GM12892 (cell line): ENCODE measurements at regions not wholly inside any gene's neighbourhood (a gene's known extent, or its start where the extent isn't known, plus 50 kb on each side); places are given as distances from the start of the nearest gene placed in this dataset.

Experiments used
- POLR2A ChIP-seq: IDR thresholded peaks from 2 replicates; pipeline ENCODE4 v1.6.1; 2011; ENCODE audit warnings: low read depth, low read length, control low read depth
- POLR2AphosphoS5 ChIP-seq: IDR thresholded peaks from 2 replicates; pipeline ENCODE4 v1.6.1; 2011; ENCODE audit warnings: low read depth, low read length, control low read depth
- TAF1 ChIP-seq: IDR thresholded peaks from 2 replicates; pipeline ENCODE4 v1.6.1; 2011; ENCODE audit warnings: low read depth, mild to moderate bottlenecking, control low read depth, low read length, borderline replicate concordance

GRCh38 chr5:21212026-21212425, 1224.0 kb upstream of the CDH18 start:
- TF ChIP-seq POLR2AphosphoS5 (no peak), POLR2A (no peak), TAF1 (no peak)
